Neural progenitor cell (in vitro differentiated cells): ENCODE measurements at regions not wholly inside any gene's neighbourhood (a gene's known extent, or its start where the extent isn't known, plus 50 kb on each side); places are given as distances from the start of the nearest gene placed in this dataset.

Experiments used
- EZH2 ChIP-seq: fragments of 200-600 bp; sonication (generic); IDR thresholded peaks from 2 replicates; pipeline ENCODE4 v1.6.1; 2017; ENCODE audit warnings: antibody characterized with exemption, mild to moderate bottlenecking, moderate library complexity
- TF ChIP-seq, protein P1 (sequence below): fragments of 200-600 bp; sonication (generic); IDR thresholded peaks from 2 replicates; pipeline ENCODE4 v1.5.1; 2017; ENCODE audit warnings: antibody characterized with exemption, mild to moderate bottlenecking

DNA sequence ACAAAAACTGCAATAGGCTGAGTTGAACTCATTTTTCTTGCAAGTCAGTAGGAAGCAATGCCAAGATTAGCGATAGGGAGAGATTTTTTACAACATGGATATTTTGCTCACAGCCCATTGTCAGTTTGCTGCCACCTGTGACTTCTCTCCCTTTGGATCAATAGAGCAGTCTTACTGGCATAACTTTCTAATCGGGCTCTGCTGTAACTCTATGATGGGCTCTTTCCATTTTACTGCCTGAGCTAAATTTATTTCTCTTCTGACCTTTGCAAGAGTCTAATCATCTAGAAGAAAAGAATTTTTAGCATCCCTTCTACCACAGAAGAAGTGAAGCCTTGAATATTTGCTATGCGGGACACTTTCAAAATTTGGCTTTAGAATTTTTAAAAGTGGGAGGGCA, 53.6 kb upstream of the SGCD start:
- TF ChIP-seq, protein P1, sequence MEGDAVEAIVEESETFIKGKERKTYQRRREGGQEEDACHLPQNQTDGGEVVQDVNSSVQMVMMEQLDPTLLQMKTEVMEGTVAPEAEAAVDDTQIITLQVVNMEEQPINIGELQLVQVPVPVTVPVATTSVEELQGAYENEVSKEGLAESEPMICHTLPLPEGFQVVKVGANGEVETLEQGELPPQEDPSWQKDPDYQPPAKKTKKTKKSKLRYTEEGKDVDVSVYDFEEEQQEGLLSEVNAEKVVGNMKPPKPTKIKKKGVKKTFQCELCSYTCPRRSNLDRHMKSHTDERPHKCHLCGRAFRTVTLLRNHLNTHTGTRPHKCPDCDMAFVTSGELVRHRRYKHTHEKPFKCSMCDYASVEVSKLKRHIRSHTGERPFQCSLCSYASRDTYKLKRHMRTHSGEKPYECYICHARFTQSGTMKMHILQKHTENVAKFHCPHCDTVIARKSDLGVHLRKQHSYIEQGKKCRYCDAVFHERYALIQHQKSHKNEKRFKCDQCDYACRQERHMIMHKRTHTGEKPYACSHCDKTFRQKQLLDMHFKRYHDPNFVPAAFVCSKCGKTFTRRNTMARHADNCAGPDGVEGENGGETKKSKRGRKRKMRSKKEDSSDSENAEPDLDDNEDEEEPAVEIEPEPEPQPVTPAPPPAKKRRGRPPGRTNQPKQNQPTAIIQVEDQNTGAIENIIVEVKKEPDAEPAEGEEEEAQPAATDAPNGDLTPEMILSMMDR, result no peak
- no peak for TF ChIP-seq EZH2
